Globus pallidus (tissue), 1 donor: ENCODE measurements at regions not wholly inside any gene's neighbourhood (a gene's known extent, or its start where the extent isn't known, plus 50 kb on each side); places are given as distances from the start of the nearest gene placed in this dataset.

Experiments used
- DNase-seq: peaks from one replicate; pipeline ENCODE4 v3.0.0-alpha.2; 2015; ENCODE audit warnings: low spot score

GRCh38 chr4:136097676-136098075 is 1434.6 kb downstream of the PCDH18 start:
- DNase-seq: no peak

DNA sequence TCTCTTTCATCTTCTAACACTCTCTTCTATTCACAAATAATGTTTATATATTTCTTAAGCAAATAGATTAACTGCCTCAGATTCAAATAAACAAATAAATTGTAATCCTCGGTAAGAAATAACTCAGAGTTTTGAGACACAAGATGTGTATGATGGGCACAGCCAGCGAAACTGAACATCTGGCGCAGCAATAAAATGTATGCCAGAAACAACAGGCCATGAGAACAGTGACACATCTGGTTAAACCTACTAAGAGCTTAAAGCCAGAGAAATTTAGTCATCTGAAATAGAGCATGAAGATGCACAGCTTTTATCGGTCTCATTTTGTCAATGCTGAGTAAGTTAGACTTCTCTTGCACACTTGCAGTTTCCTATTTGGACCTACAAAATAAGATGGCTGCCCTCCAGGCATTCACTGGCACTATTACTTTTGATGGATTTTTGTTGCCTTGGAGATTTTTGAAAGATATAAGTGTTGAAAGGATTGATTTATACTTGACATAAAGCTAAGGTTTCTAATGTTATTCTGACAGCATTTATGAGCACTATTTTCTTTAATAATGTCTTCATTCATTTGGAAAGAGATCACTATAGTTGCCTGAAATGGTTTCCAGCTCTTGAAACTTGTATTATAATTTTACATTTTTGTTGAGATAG is 1444.0 kb downstream of the PCDH18 start:
- DNase-seq: no peak

DNA sequence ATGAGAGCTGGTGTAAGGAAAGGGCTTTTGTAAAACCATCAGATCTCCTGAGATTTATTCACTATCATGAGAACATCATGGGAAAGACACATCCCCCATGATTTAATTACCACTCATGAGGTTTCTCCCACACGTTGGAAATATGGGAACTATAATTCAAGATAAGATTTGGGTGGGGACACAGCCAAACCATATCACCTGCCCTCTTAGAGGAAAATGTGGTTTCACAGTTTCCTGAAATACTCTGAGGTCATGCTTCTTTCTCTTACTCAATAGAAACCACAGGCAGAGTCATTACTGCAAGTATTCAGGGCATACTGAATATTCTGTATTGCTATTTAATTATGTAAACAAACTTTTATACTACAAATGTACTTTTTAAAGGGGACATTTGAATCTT is 1453.3 kb downstream of the PCDH18 start:
- DNase-seq: no peak

GRCh38 chr4:136056748-136057147 is 1475.5 kb downstream of the PCDH18 start:
- no peak for DNase-seq

GRCh38 chr4:136055360-136055759 is 1476.9 kb downstream of the PCDH18 start:
- DNase-seq: no peak

- DNase-seq: no peak
Measured at GRCh38 chr4:136036744-136037143, 1495.5 kb downstream of the PCDH18 start.

- no peak for DNase-seq
Measured at GRCh38 chr4:136032391-136032790, 1499.9 kb downstream of the PCDH18 start.

DNA sequence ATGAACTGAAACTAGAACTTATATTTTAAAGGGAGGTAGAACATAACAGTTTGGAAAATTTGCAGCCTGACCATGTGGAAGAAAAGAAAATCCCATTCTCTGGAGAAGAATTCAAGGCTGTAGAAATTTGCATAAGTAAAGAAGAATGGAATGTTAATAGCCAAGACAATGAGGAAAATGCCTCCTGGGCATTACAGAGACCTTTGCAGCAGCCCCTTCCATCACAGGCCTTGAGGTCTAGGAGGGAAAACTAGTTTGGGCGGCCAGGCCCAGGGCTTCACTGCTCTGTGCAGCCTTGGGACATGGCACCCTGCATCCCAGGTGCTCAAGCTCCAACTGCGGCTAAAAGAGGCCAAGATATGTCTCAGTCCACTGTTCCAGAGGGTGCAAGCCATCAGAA is 1506.8 kb downstream of the PCDH18 start:
- DNase-seq: no peak

- no peak for DNase-seq
Measured at GRCh38 chr4:136017556-136017955, 1514.7 kb downstream of the PCDH18 start.

GRCh38 chr4:136012220-136012619 is 1520.1 kb downstream of the PCDH18 start:
- no peak for DNase-seq

DNA sequence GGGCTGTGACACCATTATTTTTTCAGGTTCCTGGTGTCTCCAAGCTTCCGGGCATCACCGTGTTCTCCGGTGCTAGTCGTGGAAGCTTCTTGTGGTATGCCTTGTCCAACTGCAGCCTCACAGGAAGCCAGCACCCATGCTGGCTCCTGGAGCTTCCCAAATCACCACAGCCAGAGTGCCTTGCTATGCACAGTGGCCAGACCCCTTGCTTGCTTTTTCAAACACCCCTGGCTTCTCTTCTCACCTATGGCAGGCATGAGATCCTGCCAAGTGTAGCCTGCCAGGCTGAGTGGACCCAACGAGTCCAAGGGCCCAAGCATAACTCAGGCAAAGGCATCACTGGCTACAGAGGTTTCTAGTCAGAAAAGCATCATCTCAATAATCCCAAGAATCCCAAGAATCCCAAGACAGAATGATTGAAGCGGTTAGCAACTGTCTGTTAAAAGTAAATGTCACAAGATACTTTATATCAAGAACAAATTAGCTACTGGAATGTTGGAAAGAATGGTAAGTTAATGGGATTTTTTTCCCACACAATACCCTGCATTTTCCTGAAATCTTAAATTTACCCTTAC is 1522.9 kb downstream of the PCDH18 start:
- no peak for DNase-seq

DNA sequence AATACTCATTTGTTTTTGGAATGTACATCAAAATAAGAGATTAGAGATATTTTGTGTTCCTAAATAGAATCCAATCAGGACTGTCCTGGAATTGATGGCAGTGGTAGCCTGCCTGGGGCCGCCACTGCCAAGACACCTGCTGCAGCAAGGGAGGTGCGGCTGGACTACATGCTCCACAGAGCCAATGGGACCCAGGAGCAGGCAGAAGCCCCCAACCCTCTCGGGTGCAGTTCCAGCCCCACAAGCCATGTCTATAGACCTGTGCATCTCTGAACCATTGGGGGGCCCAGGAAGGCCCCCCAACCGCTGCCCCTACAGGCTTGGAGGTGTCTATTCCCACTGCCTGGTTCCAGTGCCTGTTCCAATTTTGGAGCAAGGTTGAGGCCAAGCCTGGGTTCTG is 1524.3 kb downstream of the PCDH18 start:
- DNase-seq: no peak

GRCh38 chr4:136002316-136002715 is 1530.0 kb downstream of the PCDH18 start:
- DNase-seq: no peak

- no peak for DNase-seq
Measured at GRCh38 chr4:136001791-136002190, 1530.5 kb downstream of the PCDH18 start.

GRCh38 chr4:136000246-136000645 is 1532.0 kb downstream of the PCDH18 start:
- DNase-seq: no peak

DNA sequence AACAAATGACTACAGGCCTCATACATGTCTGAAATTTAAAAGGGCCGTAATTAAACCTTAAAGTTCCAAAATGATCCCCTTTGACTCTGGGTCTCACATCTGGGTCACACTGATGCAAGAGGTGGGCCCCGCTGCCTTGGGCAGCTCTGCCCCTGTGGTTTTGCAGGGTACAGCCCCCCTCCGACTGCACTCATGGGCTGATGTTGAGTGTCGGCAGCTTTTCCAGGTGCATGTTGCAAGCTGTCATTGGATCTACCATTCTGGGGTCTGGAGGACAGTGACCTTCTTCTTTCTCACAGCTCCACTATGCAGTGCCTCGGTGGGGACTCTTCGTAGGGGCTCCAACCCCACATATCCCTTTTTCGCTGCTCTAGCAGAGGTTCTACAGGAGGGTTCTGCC is 1537.9 kb downstream of the PCDH18 start:
- no peak for DNase-seq

DNA sequence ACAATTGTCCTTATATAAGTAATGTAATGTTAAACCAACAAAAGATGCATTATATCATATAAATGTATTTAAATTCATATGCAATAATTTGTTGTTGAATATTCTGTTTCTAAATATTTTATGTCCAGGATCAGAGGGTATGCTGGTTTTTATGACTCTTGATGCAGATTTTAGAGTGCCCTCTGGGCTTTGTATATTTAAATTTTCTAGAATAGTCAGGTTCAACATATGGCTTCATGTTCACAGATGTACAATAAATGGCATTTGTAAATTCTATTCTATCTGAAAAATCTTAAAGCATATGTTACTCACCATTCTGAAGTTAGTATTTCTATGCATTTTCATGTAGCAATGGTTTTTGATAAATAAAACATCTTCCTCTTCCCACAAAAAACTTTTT is 1555.4 kb downstream of the PCDH18 start:
- no peak for DNase-seq

- no peak for DNase-seq
Measured at GRCh38 chr4:135966936-135967335, 1565.4 kb downstream of the PCDH18 start.

- DNase-seq: no peak
Measured at GRCh38 chr4:135963009-135963408, 1569.3 kb downstream of the PCDH18 start.

- DNase-seq: no peak
Measured at GRCh38 chr4:135949931-135950330, 1582.4 kb downstream of the PCDH18 start.

DNA sequence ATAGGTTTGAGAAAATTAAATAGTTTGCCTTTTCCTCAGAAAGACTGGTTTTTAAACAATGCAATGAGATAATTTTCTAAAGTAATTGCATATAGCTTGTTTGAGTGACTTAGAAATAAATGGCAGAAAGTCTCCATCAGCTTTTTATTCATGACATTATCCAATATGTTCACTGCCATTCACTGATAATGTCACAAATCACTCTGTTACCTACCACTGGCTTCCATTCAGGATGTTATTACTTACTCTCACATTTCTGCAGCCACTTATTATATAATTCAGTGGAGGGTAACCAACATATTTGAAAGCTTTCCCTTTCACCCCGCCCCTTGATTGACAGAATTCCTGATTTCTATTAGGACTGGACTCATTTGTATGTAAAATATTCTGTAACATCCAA is 1583.5 kb downstream of the PCDH18 start:
- no peak for DNase-seq

DNA sequence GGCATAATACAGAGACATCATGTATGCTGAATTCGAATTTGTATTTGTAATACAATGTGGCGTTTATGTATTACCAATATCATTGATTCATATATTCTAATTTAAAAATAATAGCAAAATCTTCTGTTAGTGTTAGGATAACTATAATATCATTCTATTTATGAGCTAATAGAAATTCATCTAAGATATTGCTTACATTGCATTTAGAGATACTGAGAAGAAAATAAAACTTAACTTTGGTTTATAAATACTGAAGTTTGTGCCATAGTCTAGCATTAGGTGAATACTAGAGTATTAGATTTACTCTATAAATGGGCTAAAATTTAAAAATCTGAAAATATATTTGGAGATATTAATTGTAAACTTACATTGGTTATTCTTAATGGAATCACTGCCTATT is 1590.6 kb downstream of the PCDH18 start:
- no peak for DNase-seq

DNA sequence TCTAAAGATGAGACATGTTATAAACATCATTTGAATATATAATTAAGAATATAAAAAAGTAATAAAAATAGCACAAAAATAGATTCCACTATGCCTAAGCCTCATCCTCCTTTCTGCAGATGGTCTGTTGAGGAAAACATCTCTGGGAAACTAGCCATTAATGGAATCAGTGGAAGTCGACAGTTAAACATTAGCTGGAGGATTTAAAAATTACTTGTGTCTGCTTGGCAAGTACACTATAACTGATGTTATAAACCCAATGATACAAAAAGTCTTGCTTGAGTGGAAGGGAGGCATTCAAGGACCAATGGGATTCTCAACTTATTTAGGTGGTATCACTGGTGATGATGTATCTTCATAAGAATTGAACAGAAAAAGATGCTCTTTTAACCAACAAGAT is 1598.3 kb downstream of the PCDH18 start:
- DNase-seq: no peak

- no peak for DNase-seq
Measured at GRCh38 chr4:135927651-135928050, 1604.6 kb downstream of the PCDH18 start.
